ENCODE measurements at regions not wholly inside any gene's neighbourhood (a gene's known extent, or its start where the extent isn't known, plus 50 kb on each side); places are given as distances from the start of the nearest gene placed in this dataset.
"Not testable (repeated sequence)": the region's sequence is repeated elsewhere in the genome, so short reads cannot be mapped to it uniquely, and the experiment has no call there.

GRCh38 chr20:53647286-53647821 lies 53.7 kb upstream of the ZNF217 start:
- DNase-seq (ENCODE audit: low read depth in 2 of 2), result no peak

GRCh38 chr20:53646550-53646949 lies 52.9 kb upstream of the ZNF217 start:
- no peak for DNase-seq (ENCODE audit: low read depth in 2 of 2)

- DNase-seq (ENCODE audit: low read depth in 2 of 2), result no peak
Observed at GRCh38 chr20:53645582-53645897, 51.9 kb upstream of the ZNF217 start.

- not testable (repeated sequence) for DNase-seq (ENCODE audit: low read depth in 2 of 2)
Observed at GRCh38 chr20:53644108-53644507, 50.5 kb upstream of the ZNF217 start.

All from stimulated activated CD8-positive, alpha-beta memory T cell treated with anti-CD3 and anti-CD28 coated beads, Interleukin-2, amount 100 ng/mL, for 48 hours (primary cell).